H9 (cell line): ENCODE measurements at regions not wholly inside any gene's neighbourhood (a gene's known extent, or its start where the extent isn't known, plus 50 kb on each side); places are given as distances from the start of the nearest gene placed in this dataset.

Experiments
- DNase-seq: peaks from one replicate; pipeline ENCODE4 v3.0.0-alpha.2; 2017
- H2AFZ ChIP-seq: one replicate; pipeline ENCODE4 v1.6.1; 2013; ENCODE audit warnings: mild to moderate bottlenecking, low read length, control low read depth, moderate library complexity
- H2AK5ac ChIP-seq: 2 replicates; pipeline ENCODE4 v1.6.1; 2013; ENCODE audit warnings: low read length, control low read depth, mixed read lengths; ENCODE audit not compliant: insufficient read length
- H2BK120ac ChIP-seq: one replicate; pipeline ENCODE4 v1.6.1; 2013; ENCODE audit warnings: low read depth, mild to moderate bottlenecking, low read length, control low read depth, inconsistent platforms; ENCODE audit not compliant: poor library complexity, severe bottlenecking
- H2BK12ac ChIP-seq: 2 replicates; pipeline ENCODE4 v1.6.1; 2013; ENCODE audit warnings: low read length, control low read depth, mixed read lengths, low read depth; ENCODE audit not compliant: insufficient read length
- H2BK15ac ChIP-seq: 2 replicates; pipeline ENCODE4 v1.6.1; 2013; ENCODE audit warnings: low read depth, low read length, control low read depth
- H2BK20ac ChIP-seq: one replicate; pipeline ENCODE4 v1.6.1; 2013; ENCODE audit warnings: low read depth, mild to moderate bottlenecking, low read length, control low read depth, inconsistent platforms; ENCODE audit not compliant: poor library complexity, severe bottlenecking
- H2BK5ac ChIP-seq: 2 replicates; pipeline ENCODE4 v1.6.1; 2013; ENCODE audit warnings: low read length, control low read depth, mixed read lengths; ENCODE audit not compliant: insufficient read length
- H3K14ac ChIP-seq: 2 replicates; pipeline ENCODE4 v1.6.1; 2013; ENCODE audit warnings: low read length, control low read depth; ENCODE audit not compliant: insufficient read depth
- H3K18ac ChIP-seq: 2 replicates; pipeline ENCODE4 v1.6.1; 2013; ENCODE audit warnings: low read depth, mild to moderate bottlenecking, mixed read lengths, low read length, control low read depth; ENCODE audit not compliant: insufficient read length
- H3K23ac ChIP-seq: 2 replicates; pipeline ENCODE4 v1.6.1; 2013; ENCODE audit warnings: low read length, control low read depth, mixed read lengths, low read depth; ENCODE audit not compliant: insufficient read length
- H3K23me2 ChIP-seq: 2 replicates; pipeline ENCODE4 v1.6.1; 2013; ENCODE audit warnings: low read depth, mild to moderate bottlenecking, mixed read lengths, low read length, control low read depth; ENCODE audit not compliant: insufficient read length, poor library complexity, severe bottlenecking
- H3K27ac ChIP-seq: 2 replicates; pipeline ENCODE4 v1.5.1; 2013; ENCODE audit warnings: low read length, control low read depth, mixed read lengths, low read depth; ENCODE audit not compliant: insufficient read length
- H3K27me3 ChIP-seq: 2 replicates; pipeline ENCODE4 v1.6.1; 2013; ENCODE audit warnings: low read length, control low read depth, inconsistent platforms; ENCODE audit not compliant: insufficient read depth
- H3K4ac ChIP-seq: 2 replicates; pipeline ENCODE4 v1.6.1; 2013; ENCODE audit warnings: low read depth, mild to moderate bottlenecking, control low read depth, inconsistent platforms, low read length, moderate library complexity
- H3K4me1 ChIP-seq: 2 replicates; pipeline ENCODE4 v1.6.1; 2013; ENCODE audit warnings: low read length, control low read depth, inconsistent platforms; ENCODE audit not compliant: insufficient read depth
- H3K4me2 ChIP-seq: 2 replicates; pipeline ENCODE4 v1.6.1; 2013; ENCODE audit warnings: low read length, control low read depth, mixed read lengths; ENCODE audit not compliant: insufficient read length, insufficient read depth
- H3K56ac ChIP-seq: 2 replicates; pipeline ENCODE4 v1.6.1; 2013; ENCODE audit warnings: low read depth, mild to moderate bottlenecking, mixed read lengths, low read length, control low read depth; ENCODE audit not compliant: insufficient read length
- H3K79me1 ChIP-seq: 2 replicates; pipeline ENCODE4 v1.6.1; 2013; ENCODE audit warnings: low read depth, mild to moderate bottlenecking, moderate library complexity, low read length, control low read depth, inconsistent platforms; ENCODE audit not compliant: insufficient read depth, poor library complexity, severe bottlenecking
- H3K79me2 ChIP-seq: 2 replicates; pipeline ENCODE4 v1.6.1; 2013; ENCODE audit warnings: low read length, control low read depth, inconsistent platforms; ENCODE audit not compliant: insufficient read depth
- H3K9ac ChIP-seq: 2 replicates; pipeline ENCODE4 v1.6.1; 2013; ENCODE audit warnings: low read length, control low read depth, mixed read lengths; ENCODE audit not compliant: insufficient read length; ENCODE audit errors: extremely low read depth
- H3K9me3 ChIP-seq: one replicate; pipeline ENCODE4 v1.6.1; 2013; ENCODE audit warnings: low read depth, low read length, inconsistent platforms; ENCODE audit not compliant: control insufficient read depth
- H3T11ph ChIP-seq: one replicate; pipeline ENCODE4 v1.6.1; 2013; ENCODE audit warnings: mild to moderate bottlenecking, low read length, control low read depth, inconsistent platforms
- H4K20me1 ChIP-seq: one replicate; pipeline ENCODE4 v1.6.1; 2013; ENCODE audit not compliant: control insufficient read depth, insufficient read length, insufficient read depth
- H4K5ac ChIP-seq: 2 replicates; pipeline ENCODE4 v1.6.1; 2013; ENCODE audit warnings: low read depth, mild to moderate bottlenecking, mixed read lengths, low read length, control low read depth; ENCODE audit not compliant: insufficient read length
- H4K8ac ChIP-seq: replicated peaks from 2 replicates; pipeline ENCODE4 v1.6.1; 2013; ENCODE audit warnings: low read length, control low read depth, mixed read lengths, low read depth; ENCODE audit not compliant: insufficient read length
- H4K91ac ChIP-seq: 2 replicates; pipeline ENCODE4 v1.6.1; 2013; ENCODE audit warnings: low read depth, mild to moderate bottlenecking, moderate library complexity, mixed read lengths, low read length, control low read depth; ENCODE audit not compliant: insufficient read length
- H3K27ac Mint-ChIP-seq, 3 experiments: 2 replicates in 2 of 3; 3 replicates in 1 of 3; pipeline ENCODE4 v1.8.0; 2020 to 2021; ENCODE audit warnings: mixed read lengths in 3 of 3, mild to moderate bottlenecking in 1 of 3, moderate library complexity in 1 of 3
- H3K27me3 Mint-ChIP-seq: 2 replicates; pipeline ENCODE4 v1.8.0; 2021; ENCODE audit warnings: low read depth, mild to moderate bottlenecking, moderate library complexity, mixed read lengths
- H3K36me3 Mint-ChIP-seq, 3 experiments: 2 replicates in 2 of 3; 3 replicates in 1 of 3; pipeline ENCODE4 v1.8.0; 2020 to 2021; ENCODE audit warnings: low read depth in 3 of 3, mixed read lengths in 3 of 3; ENCODE audit not compliant: insufficient read depth in 1 of 3
- H3K4me1 Mint-ChIP-seq, 2 experiments: 2 replicates each; pipeline ENCODE4 v1.8.0; 2020; ENCODE audit warnings: mixed read lengths in 2 of 2
- H3K4me3 Mint-ChIP-seq, 2 experiments: 2 replicates in 1 of 2; 3 replicates in 1 of 2; pipeline ENCODE4 v1.8.0; 2020 to 2021; ENCODE audit warnings: mild to moderate bottlenecking in 2 of 2, mixed read lengths in 2 of 2, moderate library complexity in 1 of 2
- H3K9me3 Mint-ChIP-seq, 2 experiments: 2 replicates in 1 of 2; 3 replicates in 1 of 2; pipeline ENCODE4 v1.8.0; 2020; ENCODE audit warnings: mild to moderate bottlenecking in 2 of 2, mixed read lengths in 2 of 2, moderate library complexity in 1 of 2
- WGBS: extraction: QIAGEN DNeasy Blood & Tissue Kit; methylation state at CpG from one replicate; pipeline ENCODE4 v1.1.7; 2013; ENCODE audit warnings: missing lambda C conversion rate, low lambda C conversion rate, mixed read lengths; ENCODE audit not compliant: insufficient read length; ENCODE audit errors: extremely low coverage; 5-methylcytosine and 5-hydroxymethylcytosine counted together
- TF ChIP-seq, protein P1 (sequence below): fragments of 200-600 bp; sonication (generic); conservative IDR thresholded peaks from 3 replicates; pipeline ENCODE4 v1.8.0; 2021; ENCODE audit warnings: antibody characterized with exemption, mild to moderate bottlenecking

DNA sequence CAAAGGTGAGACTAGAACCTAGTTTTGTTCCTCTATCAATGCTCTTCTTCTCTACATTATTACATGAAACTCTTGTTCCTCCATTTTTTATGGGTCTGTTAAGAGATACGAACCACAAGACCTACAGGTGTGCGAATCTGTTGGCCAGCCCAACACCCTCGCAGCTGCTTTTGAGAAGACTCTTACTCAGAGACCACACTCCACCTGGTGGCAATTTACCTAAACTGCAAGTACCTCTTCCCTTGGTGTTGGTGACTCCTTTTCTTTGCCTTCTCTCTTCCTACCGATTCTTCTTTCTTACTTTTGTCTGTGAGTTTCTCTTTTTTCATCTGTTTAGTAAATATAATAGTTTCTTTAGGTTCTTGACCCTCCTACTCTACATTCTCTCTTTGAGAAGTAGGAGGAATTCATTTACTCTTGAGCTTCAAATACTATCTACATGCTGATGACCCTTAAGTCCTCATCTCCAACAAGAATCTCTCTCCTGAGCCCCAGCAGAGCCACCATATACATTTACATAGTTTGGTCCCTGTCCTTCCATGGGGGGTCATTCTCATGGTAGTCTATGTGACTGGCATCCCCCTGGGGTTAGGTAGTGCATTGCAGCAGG lies 81.8 kb upstream of the GAREM1 start:
- Histone ChIP-seq H3K23ac (no peak overlapping the region), H4K5ac (no peak overlapping the region), H3K79me2 (no peaks in the 10 kb centered on the region), H3K27ac (no peak overlapping the region), H3K79me1 (no peaks in the 10 kb centered on the region), H2BK15ac (no peak overlapping the region), H3K4me1 (no peaks in the 10 kb centered on the region; the same call in 1 of the 2 replicates), H3K27me3 (no peaks in the 10 kb centered on the region), H3K4ac (no peak overlapping the region), H3K9me3 (no peaks in the 10 kb centered on the region), H2AK5ac (no peak overlapping the region), H4K91ac (no peak overlapping the region), H2BK5ac (no peak overlapping the region), H3K56ac (no peak overlapping the region), H4K8ac (no peak overlapping the region), H3K9ac (no peak overlapping the region), H3K4me2 (no peak overlapping the region), H4K20me1 (no peaks in the 10 kb centered on the region), H2AFZ (no peak overlapping the region), H3K23me2 (no peaks in the 10 kb centered on the region), H3K18ac (no peak overlapping the region), H2BK20ac (no peak overlapping the region), H2BK12ac (no peak overlapping the region), H3T11ph (no peak overlapping the region), H3K14ac (no peak overlapping the region), H2BK120ac (no peak overlapping the region)
- TF ChIP-seq, protein P1, sequence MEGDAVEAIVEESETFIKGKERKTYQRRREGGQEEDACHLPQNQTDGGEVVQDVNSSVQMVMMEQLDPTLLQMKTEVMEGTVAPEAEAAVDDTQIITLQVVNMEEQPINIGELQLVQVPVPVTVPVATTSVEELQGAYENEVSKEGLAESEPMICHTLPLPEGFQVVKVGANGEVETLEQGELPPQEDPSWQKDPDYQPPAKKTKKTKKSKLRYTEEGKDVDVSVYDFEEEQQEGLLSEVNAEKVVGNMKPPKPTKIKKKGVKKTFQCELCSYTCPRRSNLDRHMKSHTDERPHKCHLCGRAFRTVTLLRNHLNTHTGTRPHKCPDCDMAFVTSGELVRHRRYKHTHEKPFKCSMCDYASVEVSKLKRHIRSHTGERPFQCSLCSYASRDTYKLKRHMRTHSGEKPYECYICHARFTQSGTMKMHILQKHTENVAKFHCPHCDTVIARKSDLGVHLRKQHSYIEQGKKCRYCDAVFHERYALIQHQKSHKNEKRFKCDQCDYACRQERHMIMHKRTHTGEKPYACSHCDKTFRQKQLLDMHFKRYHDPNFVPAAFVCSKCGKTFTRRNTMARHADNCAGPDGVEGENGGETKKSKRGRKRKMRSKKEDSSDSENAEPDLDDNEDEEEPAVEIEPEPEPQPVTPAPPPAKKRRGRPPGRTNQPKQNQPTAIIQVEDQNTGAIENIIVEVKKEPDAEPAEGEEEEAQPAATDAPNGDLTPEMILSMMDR: peak; percentile 84
- H3K27me3 Mint-ChIP-seq: no peaks in the 10 kb centered on the region; the same call in 1 of the 2 replicates
- no CpG with 5 or more reads among the region's 4 CpGs for WGBS
- no peaks in the 10 kb centered on the region for H3K9me3 Mint-ChIP-seq
- DNase-seq: peak; percentile 77
- no peaks in the 10 kb centered on the region for H3K36me3 Mint-ChIP-seq
- H3K4me1 Mint-ChIP-seq: peaks cover 49 to 64% of the 10 kb centered on the region in 2 experiments
- H3K4me3 Mint-ChIP-seq: no peak overlapping the region
- H3K27ac Mint-ChIP-seq: no peak overlapping the region
